ENCODE measurements at regions not wholly inside any gene's neighbourhood (a gene's known extent, or its start where the extent isn't known, plus 50 kb on each side); places are given as distances from the start of the nearest gene placed in this dataset.

- H3K4me3 ChIP-seq: no peak overlapping the region
- 99 to 100% (median 100%) methylated on average over 1 of the region's 1 CpG for WGBS, 4 donors
- H3K27me3 ChIP-seq: no peaks in the 10 kb centered on the region
- ATAC-seq (no peak), DNase-seq (no peak)
- H3K4me1 ChIP-seq: no peaks in the 10 kb centered on the region
- no peak overlapping the region for H3K27ac ChIP-seq
- H3K9me3 ChIP-seq: no peaks in the 10 kb centered on the region
- no peak for TF ChIP-seq CTCF (IDR thresholded peaks at IDR 0.05)
- no peak for TF ChIP-seq POLR2A (IDR thresholded peaks at IDR 0.05)
- no peaks in the 10 kb centered on the region for H3K36me3 ChIP-seq
- intact Hi-C loops (cut with DNase I): no loop called here
These were observed 79.9 kb upstream of the ZBTB20 start for GRCh38 chr3:115226844-115227445.

DNA sequence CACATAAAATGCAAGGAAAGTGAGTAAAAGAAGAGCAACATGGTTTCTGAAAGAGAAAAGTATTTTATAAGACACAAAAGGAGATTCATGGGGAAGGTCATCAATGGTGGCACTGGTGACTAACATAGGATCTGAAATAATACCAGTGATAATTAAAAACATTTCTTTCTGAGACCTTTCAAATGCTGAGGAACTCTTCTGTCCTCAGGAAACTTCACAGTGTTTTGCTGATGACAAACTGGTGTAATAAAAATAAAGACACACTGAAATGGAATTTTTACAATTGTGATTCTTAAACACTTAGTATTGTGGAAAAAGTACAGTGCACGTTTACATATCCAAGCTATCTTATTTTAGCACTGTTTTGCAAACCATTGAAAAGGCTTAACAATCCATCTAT is 80.4 kb upstream of the ZBTB20 start:
- Histone ChIP-seq H3K4me3 (no peak overlapping the region), H3K27ac (no peak overlapping the region), H3K4me1 (no peaks in the 10 kb centered on the region), H3K36me3 (no peaks in the 10 kb centered on the region), H3K27me3 (no peaks in the 10 kb centered on the region), H3K9me3 (no peaks in the 10 kb centered on the region)
- WGBS, 4 donors: 84 to 92% (median 88%) methylated on average over 1 of the region's 1 CpG
- DNase-seq (no peak), ATAC-seq (no peak)
- TF ChIP-seq POLR2A (IDR thresholded peaks at IDR 0.05) (no peak), CTCF (IDR thresholded peaks at IDR 0.05) (no peak)
- intact Hi-C loops (cut with DNase I): no loop called here

GRCh38 chr3:115228266-115228665 is 81.2 kb upstream of the ZBTB20 start:
- no peaks in the 10 kb centered on the region for H3K9me3 ChIP-seq
- WGBS, 4 donors: 83 to 88% (median 87%) methylated on average over 6 of the region's 6 CpGs
- intact Hi-C loops (cut with DNase I): no loop called here
- H3K27ac ChIP-seq: no peak overlapping the region
- ATAC-seq (no peak), DNase-seq (no peak)
- H3K27me3 ChIP-seq: no peaks in the 10 kb centered on the region
- TF ChIP-seq POLR2A (IDR thresholded peaks at IDR 0.05): no peak
- no peak for TF ChIP-seq CTCF (IDR thresholded peaks at IDR 0.05)
- H3K4me1 ChIP-seq: no peaks in the 10 kb centered on the region
- H3K36me3 ChIP-seq: no peaks in the 10 kb centered on the region
- no peak overlapping the region for H3K4me3 ChIP-seq

DNA sequence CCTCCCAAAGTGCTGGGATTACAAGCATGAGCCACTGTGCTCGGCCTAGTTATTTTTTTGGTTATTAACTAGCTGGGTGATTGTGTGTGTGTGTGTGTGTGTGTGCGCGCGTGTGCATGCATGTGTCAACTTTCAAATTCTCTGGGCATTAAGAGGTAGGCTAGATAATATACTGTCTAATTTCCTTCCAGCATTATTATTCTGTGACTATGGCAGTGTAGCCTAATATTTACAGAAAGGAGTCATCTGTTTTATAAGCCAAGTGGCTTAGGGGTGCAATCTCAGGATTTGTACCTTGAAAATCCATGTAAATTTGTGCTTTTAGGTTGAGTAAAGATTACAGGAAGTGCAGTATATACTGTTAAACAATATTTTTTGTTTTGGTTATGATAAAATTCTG is 85.1 kb upstream of the ZBTB20 start:
- intact Hi-C loops (cut with DNase I): no loop called here
- TF ChIP-seq CTCF (IDR thresholded peaks at IDR 0.05) (no peak), POLR2A (IDR thresholded peaks at IDR 0.05) (no peak)
- Histone ChIP-seq H3K27ac (no peak overlapping the region), H3K4me3 (no peak overlapping the region), H3K27me3 (no peaks in the 10 kb centered on the region), H3K36me3 (no peaks in the 10 kb centered on the region), H3K4me1 (no peaks in the 10 kb centered on the region), H3K9me3 (no peaks in the 10 kb centered on the region)
- 95 to 98% (median 96%) methylated on average over 4 of the region's 4 CpGs for WGBS, 4 donors
- no peak for ATAC-seq
- DNase-seq: no peak

All from heart left ventricle (tissue), 16 donors.